DMS 273 treated with DMSO at 0.1 percent for 48 hours (cell line): ENCODE measurements at regions not wholly inside any gene's neighbourhood (a gene's known extent, or its start where the extent isn't known, plus 50 kb on each side); places are given as distances from the start of the nearest gene placed in this dataset.
"Not testable (repeated sequence)": the region's sequence is repeated elsewhere in the genome, so short reads cannot be mapped to it uniquely, and the experiment has no call there.

Experiments used
- DNase-seq: peaks from one replicate; lab custom pipeline; 2025; lab: John Stamatoyannopoulos, UW

DNA sequence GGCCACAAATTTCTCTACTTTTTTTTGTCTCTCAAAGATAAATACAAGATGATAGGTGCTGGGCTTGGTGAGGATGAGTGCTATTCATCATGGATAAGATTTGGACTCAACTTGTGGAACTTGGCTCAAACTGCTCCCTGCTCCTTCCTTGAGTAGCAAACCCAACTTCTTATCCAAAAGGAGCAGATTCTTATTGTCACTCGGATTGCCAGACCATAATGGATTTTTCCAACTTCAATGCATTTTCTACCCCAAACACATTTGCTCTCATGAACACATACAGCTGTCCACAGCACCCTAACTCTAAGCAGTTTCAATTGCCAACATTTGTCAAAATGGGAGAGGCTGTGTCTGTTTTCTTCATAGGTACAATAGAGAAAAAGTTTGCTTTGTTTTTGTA, 99.5 kb upstream of the APCDD1 start:
- no peak for DNase-seq

GRCh38 chr18:10356999-10357398, 97.4 kb upstream of the APCDD1 start:
- DNase-seq = not testable (repeated sequence)

DNA sequence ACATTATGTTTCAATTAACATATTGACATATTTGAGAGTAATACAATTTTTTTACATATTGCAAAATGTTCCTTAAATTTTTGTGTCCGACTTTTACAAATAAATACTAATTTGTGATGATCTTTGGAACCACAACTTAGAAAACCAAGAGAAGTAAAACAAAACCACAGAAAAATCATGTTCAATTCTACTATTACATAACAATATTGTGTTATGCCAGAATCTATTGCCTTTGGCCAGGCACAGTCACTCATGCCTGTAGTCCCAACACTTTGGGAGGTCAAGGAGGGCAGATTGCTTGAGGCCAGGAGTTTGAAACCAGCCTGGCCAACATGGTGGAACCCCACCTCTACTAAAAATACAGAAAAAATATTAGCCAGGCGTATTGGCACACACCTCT, 92.8 kb upstream of the APCDD1 start:
- no peak for DNase-seq

- no peak for DNase-seq
These were observed 89.4 kb upstream of the APCDD1 start for GRCh38 chr18:10365021-10365500.

- no peak for DNase-seq
These were observed 88.5 kb upstream of the APCDD1 start for GRCh38 chr18:10365901-10366300.

DNA sequence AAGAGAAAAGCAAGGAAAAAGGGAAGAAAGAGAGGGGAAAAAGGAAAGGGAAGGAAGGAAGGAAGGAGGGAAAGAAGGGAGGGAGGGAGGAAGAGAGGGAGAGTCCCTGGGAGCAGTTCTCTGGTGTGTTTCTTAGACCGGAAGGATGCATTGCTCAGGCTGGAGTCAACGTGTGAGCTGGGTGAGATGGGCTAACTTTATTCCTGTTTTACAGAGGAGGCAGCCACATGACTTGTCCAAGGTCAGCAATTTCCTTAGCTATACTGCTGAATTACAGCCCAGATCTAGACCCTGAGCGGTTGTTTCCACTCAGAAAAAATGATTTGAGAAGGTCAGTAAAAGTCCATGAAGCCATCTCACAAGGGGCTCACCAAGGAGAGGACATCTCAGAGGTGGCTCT, 86.6 kb upstream of the APCDD1 start:
- DNase-seq = no peak

DNA sequence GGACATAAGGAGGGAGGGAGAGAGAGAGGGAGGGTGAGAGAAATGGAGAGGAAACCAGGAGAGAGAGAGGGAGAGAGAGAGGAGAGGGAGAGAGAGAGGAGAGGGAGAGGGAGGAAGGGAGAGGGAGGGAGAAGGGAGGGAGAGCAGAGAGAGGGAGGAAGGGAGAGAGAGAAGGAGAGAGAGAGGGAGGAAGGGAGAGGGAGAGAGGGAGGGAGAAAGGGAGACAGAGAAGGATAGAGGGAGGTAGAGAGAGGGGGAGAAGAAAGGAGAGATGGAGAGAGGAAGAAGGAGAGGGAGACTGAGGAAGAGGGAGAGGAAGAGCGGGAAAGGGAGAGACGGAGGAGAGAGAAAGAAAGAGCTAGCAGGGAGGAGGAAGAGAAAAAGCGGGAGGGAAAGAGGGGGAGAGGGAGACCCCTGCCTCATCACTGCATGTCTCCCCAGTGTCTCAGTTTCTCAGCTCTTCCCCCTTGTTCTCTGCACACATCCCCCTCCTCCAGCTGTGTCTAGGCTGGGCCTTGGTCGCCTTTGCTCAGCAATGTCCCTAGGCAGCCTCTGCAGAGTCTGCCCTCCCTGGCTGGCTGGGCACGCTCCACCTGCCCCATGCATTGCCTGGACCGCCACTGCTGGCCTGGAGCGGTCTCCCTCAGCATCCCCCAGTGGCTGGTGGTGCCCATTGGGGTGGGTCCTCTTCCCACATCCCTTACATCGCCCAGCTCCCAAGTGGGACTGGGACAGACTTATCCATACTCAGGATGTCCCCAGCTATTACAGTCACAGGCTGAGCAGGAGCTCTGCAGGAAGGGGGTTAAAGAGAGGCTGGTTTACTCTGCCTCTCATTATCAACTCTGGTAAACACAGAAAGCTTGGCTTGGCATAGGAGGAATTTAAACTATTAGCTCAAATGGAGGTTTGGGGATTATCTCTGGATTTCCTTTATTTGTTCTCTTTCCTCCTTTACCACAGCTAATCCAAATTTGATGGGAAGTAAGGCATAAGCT, 85.7 kb upstream of the APCDD1 start:
- DNase-seq = no peak

DNA sequence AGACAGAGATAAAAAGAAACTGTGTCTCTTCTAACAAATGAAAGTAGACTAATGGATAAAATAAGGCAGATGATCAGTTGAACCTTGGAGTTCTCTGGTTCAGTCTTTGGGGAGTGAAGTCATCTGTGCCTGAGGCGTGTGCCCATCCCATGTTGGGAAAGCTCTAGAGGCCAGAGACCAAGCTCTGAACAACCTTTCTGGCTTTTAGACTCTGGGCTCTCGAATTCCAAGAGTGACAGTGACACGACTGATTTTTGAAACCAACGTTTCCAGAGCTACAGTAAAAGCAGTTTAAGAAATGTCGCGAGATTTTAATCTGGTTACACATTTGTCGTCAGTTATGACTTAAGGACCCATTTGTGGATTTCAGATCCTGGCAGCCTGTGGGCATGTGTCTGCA, 83.7 kb upstream of the APCDD1 start:
- DNase-seq = no peak

- DNase-seq = no peak
These were observed 83.3 kb upstream of the APCDD1 start for GRCh38 chr18:10371165-10371564.

- DNase-seq = no peak
These were observed 80.2 kb upstream of the APCDD1 start for GRCh38 chr18:10374195-10374594.

DNA sequence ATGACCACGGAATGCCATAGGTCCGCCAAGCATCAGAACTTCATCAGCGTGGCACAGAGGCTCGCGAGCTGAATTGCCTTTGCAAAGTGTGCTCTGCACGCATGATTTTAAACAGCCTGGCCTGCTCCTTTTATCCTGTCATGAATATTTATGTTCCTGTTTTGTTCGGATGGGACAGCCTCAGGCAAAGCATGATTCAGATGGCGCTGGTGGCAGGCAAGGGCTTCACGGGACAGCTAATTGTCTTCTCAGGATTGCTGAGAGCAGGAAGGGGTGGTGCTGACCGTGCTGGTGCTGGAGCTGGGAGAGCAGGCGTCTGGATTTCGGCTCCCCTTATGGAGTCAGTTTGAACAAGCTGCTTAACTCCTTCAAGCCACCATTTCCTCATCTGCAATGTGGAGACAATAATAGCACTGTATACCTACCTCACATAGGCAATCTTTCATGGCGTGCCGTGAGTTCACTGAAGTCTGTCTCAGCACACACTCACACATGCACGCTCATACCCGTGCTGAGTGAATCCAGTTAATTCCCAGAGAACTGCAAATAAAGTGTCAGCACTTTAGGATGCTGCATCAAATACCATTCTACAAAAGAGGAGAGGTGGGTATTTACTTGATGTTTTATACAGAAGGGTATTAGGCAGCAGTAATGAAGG, 79.7 kb upstream of the APCDD1 start:
- no peak for DNase-seq

DNA sequence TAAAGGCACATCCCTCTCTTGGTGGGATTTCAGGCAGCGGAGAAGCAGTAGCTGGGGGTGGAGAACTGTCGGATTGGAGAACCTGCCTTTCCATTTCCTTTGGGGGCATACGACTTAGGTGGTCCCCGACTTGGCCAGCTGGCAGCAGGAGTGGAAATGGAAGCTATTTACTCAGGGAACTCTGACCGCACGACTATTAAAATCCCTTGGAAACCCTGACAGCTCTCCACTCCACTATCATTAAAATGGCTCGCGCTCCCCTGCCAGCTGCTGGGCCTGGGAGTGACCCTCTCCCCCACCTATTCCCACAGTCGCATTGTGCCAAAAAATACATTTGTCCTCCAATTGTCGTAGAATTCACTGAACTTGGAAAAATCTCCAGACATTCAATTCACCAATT, 77.7 kb upstream of the APCDD1 start:
- DNase-seq = no peak

DNA sequence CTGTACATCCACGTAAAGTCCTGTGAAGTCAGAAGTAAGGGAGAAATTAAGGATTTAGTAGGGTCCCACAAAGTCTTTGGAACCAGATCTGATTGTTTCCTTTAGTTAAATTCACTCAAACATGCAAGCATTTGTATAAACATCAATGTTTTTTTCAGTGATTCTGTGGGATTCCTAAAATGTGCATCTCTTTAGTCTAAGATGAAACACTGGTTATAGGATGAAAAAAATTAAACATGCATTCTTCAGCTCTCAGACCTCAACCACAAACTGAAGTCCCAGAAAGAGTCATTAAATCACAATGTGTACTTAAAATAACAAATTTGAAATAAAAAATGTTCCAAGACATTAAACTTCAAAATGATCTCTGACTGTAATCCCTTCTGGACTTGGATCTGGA, 76.5 kb upstream of the APCDD1 start:
- DNase-seq = no peak

GRCh38 chr18:10378688-10379420, 75.6 kb upstream of the APCDD1 start:
- DNase-seq = no peak

GRCh38 chr18:10379522-10379921, 74.9 kb upstream of the APCDD1 start:
- no peak for DNase-seq

- DNase-seq = no peak
These were observed 72.9 kb upstream of the APCDD1 start for GRCh38 chr18:10381516-10381915.

GRCh38 chr18:10381951-10382350, 72.5 kb upstream of the APCDD1 start:
- peak; percentile 40 for DNase-seq

DNA sequence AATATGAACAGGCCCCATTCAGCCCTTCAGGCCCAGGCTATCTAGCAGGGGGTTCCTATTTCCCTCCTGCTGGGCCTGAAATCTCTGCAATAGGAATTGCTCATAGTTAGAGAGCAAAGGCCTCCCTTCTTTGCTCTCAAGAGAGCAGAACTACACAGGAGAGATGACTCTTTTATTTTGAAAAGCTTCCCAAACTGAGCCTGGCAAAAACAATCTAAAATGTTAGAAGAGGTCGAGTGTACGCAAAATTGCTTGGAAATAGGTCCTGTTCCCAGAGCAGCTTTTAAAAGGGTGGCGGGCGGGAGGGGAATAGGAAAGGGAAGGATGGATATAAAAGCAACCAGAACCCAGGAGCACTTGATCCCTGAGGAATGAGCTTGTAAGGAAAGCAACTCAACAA, 68.4 kb upstream of the APCDD1 start:
- no peak for DNase-seq

DNA sequence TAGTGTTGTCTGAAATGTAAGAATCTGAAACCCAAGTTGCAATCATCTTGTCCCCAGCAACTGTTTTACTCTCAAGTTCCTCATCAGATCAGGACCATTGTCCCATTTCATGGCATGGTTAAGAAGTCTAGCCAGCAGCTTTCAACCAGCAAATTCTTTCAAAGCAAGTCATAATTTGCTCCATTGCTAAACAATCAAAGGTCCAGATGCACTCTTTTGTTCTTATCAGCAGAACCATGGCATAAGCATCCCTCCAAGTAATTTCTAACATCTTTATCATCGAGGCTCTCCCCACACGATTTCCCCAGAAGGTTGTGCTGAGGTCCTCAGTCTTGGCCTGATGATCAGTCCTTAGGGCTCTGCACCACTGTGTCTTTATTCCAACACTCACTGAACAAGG, 67.5 kb upstream of the APCDD1 start:
- no peak for DNase-seq

DNA sequence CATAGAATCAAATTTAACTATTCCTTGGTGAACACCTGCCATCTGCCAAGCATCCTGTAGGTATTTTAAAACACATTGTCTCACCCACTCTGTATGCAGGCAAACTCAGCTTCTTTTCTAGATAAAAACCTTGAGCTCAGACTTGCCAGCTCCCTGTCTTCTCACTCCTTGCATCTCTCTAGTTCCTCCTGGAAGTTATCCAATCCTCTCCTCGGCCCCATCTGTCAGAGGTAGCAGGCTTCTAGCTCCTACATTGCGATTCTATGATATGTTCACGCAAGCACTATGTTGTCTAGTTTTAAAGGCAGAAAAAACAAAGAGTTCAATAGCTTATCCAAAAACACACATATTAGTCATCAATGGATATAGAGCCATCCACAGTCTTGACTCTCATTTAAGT, 67.0 kb upstream of the APCDD1 start:
- DNase-seq = peak; percentile 78

DNA sequence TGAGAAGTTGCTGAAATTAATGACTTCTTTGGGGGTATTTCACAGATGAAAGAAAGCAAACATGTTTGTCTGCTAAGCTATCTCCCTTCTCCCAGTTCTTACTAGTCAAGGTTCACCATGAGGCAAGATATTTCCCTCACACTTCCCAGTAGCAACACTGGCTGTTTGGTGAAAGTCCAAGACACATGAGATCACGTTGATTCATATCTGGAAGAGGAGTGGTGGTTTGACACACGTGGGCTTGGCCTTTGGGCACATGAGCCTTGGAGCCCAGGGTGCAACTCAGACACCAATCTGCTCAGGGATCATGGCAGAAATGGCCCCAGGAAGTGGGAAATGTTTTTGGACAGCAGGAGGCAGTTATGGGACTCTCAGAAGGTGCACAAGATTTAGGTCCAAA, 66.1 kb upstream of the APCDD1 start:
- DNase-seq = no peak

- no peak for DNase-seq
These were observed 62.9 kb upstream of the APCDD1 start for GRCh38 chr18:10391506-10391905.

DNA sequence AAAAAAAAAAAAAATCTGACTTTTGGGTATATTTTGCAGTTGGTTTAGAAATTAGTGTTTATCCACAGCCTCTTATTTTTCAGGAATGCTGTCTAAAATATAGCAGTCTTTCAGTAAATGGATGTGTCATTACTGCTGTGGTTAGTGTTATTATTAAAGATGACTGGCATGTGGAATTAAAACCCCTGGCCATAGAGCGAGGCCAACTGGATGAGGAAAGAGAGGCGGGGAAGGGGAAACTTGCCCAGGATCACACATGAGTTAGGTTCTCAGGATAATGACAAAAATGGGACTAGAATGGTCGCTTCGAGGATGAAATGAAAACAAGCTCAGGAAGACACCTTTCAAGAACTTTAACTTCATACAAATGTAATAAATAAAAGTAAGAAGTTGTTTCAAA, 57.4 kb upstream of the APCDD1 start:
- no peak for DNase-seq
